OCI-LY7 (cell line): ENCODE measurements at regions not wholly inside any gene's neighbourhood (a gene's known extent, or its start where the extent isn't known, plus 50 kb on each side); places are given as distances from the start of the nearest gene placed in this dataset.
"Not testable (repeated sequence)": the region's sequence is repeated elsewhere in the genome, so short reads cannot be mapped to it uniquely, and the experiment has no call there.

Experiments used
- EZH2phosphoT487 ChIP-seq: fragments of 200-600 bp; sonication (generic); IDR thresholded peaks from 2 replicates; pipeline ENCODE4 v1.6.1; 2018; ENCODE audit warnings: low read depth, borderline replicate concordance, mild to moderate bottlenecking, mixed run types, antibody characterized with exemption, low read length, moderate library complexity, mixed read lengths
- TF ChIP-seq, protein P1 (sequence below): fragments of 200-600 bp; sonication (generic); conservative IDR thresholded peaks from 2 replicates; pipeline ENCODE4 v1.5.1; 2014; ENCODE audit warnings: mild to moderate bottlenecking, antibody characterized with exemption, low read length, moderate library complexity, mixed read lengths

DNA sequence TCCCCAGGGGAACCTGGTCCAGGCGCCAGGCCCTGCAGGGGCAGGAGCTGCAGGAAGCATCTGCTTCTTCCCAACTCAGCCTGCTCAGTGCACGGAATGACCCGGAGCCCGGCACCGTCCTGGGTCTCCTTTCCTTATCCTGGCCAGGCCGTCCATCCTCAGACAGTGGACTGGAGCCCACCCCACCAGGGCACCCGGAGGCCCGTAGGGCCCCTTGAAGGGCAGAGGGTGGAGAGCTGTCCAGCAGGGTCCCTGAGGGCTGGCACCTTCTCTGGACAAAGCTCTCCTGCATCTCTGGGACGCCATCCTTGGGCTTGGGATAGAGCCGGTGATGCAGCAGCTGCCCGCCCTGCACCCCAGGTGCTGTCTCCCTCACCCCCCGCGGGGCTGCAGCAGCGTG is 207.9 kb downstream of the TMEM121 start:
- TF ChIP-seq, protein P1, sequence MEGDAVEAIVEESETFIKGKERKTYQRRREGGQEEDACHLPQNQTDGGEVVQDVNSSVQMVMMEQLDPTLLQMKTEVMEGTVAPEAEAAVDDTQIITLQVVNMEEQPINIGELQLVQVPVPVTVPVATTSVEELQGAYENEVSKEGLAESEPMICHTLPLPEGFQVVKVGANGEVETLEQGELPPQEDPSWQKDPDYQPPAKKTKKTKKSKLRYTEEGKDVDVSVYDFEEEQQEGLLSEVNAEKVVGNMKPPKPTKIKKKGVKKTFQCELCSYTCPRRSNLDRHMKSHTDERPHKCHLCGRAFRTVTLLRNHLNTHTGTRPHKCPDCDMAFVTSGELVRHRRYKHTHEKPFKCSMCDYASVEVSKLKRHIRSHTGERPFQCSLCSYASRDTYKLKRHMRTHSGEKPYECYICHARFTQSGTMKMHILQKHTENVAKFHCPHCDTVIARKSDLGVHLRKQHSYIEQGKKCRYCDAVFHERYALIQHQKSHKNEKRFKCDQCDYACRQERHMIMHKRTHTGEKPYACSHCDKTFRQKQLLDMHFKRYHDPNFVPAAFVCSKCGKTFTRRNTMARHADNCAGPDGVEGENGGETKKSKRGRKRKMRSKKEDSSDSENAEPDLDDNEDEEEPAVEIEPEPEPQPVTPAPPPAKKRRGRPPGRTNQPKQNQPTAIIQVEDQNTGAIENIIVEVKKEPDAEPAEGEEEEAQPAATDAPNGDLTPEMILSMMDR: not testable (repeated sequence)
- not testable (repeated sequence) for TF ChIP-seq EZH2phosphoT487
